GM19467 (cell line): ENCODE measurements at regions not wholly inside any gene's neighbourhood (a gene's known extent, or its start where the extent isn't known, plus 50 kb on each side); places are given as distances from the start of the nearest gene placed in this dataset.

ENCODE experiments used
- ATAC-seq: cut with Tn5 transposase; IDR thresholded peaks from one replicate; pipeline ENCODE4 v1.9.1; 2021; ENCODE audit warnings: mild to moderate bottlenecking, moderate library complexity; ENCODE audit not compliant: unreplicated experiment

- no peak for ATAC-seq
Observed at GRCh38 chr6:21507811-21508210, 85.7 kb upstream of the SOX4 start.

- no peak for ATAC-seq
Observed at GRCh38 chr6:21508753-21509152, 84.8 kb upstream of the SOX4 start.

GRCh38 chr6:21511891-21512550, 81.5 kb upstream of the SOX4 start:
- no peak for ATAC-seq

- ATAC-seq, result no peak
Observed at GRCh38 chr6:21514288-21514687, 79.3 kb upstream of the SOX4 start.

GRCh38 chr6:21518317-21518716, 75.2 kb upstream of the SOX4 start:
- no peak for ATAC-seq

GRCh38 chr6:21519642-21520041, 73.9 kb upstream of the SOX4 start:
- no peak for ATAC-seq

- ATAC-seq, result no peak
Observed at GRCh38 chr6:21521276-21521675, 72.3 kb upstream of the SOX4 start.

- no peak for ATAC-seq
Observed at GRCh38 chr6:21522143-21522747, 71.3 kb upstream of the SOX4 start.

- ATAC-seq, result no peak
Observed at GRCh38 chr6:21522797-21523456, 70.6 kb upstream of the SOX4 start.

- ATAC-seq, result no peak
Observed at GRCh38 chr6:21523652-21524051, 69.9 kb upstream of the SOX4 start.

- no peak for ATAC-seq
Observed at GRCh38 chr6:21524201-21524600, 69.3 kb upstream of the SOX4 start.

- ATAC-seq, result no peak
Observed at GRCh38 chr6:21526974-21527373, 66.6 kb upstream of the SOX4 start.

GRCh38 chr6:21527731-21528130, 65.8 kb upstream of the SOX4 start:
- ATAC-seq, result no peak

- ATAC-seq, result no peak
Observed at GRCh38 chr6:21529431-21529830, 64.1 kb upstream of the SOX4 start.

GRCh38 chr6:21531393-21531792, 62.2 kb upstream of the SOX4 start:
- no peak for ATAC-seq

- no peak for ATAC-seq
Observed at GRCh38 chr6:21533678-21534077, 59.9 kb upstream of the SOX4 start.

- ATAC-seq, result no peak
Observed at GRCh38 chr6:21536280-21536766, 57.2 kb upstream of the SOX4 start.

GRCh38 chr6:21537637-21538036, 55.9 kb upstream of the SOX4 start:
- no peak for ATAC-seq

GRCh38 chr6:21538186-21538798, 55.3 kb upstream of the SOX4 start:
- ATAC-seq, result no peak

GRCh38 chr6:21539621-21540100, 53.9 kb upstream of the SOX4 start:
- no peak for ATAC-seq
